ENCODE measurements at regions not wholly inside any gene's neighbourhood (a gene's known extent, or its start where the extent isn't known, plus 50 kb on each side); places are given as distances from the start of the nearest gene placed in this dataset.

- H3K4me1 Mint-ChIP-seq (ENCODE audit: low read depth in 2 of 2), result no peaks in the 10 kb centered on the region
- H3K27ac Mint-ChIP-seq, result no peak overlapping the region
- peaks cover 7% of the 10 kb centered on the region for H3K36me3 Mint-ChIP-seq
- no peak overlapping the region for H3K4me3 Mint-ChIP-seq
- H3K9me3 Mint-ChIP-seq, result peaks cover 5% of the 10 kb centered on the region
- ATAC-seq, result no peak
- H3K27me3 Mint-ChIP-seq, result no peaks in the 10 kb centered on the region
- DNase-seq (ENCODE audit: low spot score), result no peak
These were observed 948.4 kb downstream of the SORCS1 start for GRCh38 chr10:106216085-106216484.

GRCh38 chr10:106214243-106214642 lies 950.3 kb downstream of the SORCS1 start:
- H3K36me3 Mint-ChIP-seq, result peaks cover 4% of the 10 kb centered on the region
- ATAC-seq (no peak), DNase-seq (ENCODE audit: low spot score) (no peak)
- no peaks in the 10 kb centered on the region for H3K4me1 Mint-ChIP-seq (ENCODE audit: low read depth in 2 of 2)
- H3K4me3 Mint-ChIP-seq, result no peak overlapping the region
- H3K27me3 Mint-ChIP-seq, result no peaks in the 10 kb centered on the region
- H3K9me3 Mint-ChIP-seq, result peaks cover 14% of the 10 kb centered on the region
- H3K27ac Mint-ChIP-seq, result no peak overlapping the region

DNA sequence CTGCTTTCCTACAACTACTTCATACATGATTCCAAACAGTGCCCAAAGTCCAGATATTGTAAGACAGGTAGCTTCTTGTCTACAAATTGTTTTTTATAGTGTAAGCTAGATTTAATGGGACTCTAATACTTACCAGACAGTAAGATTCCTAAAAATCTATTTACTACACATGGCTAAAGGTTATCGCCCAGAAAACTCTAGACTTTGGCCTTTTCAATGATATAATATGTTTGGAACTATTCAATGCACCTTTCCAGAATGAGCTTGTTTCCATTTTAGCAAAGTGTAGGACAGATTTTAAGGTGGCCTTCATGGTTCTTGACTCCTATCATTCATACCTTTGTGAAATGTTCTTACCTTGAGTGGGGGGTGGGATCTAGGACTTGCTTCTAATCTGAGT lies 951.0 kb downstream of the SORCS1 start:
- H3K27me3 Mint-ChIP-seq, result no peaks in the 10 kb centered on the region
- no peak overlapping the region for H3K4me3 Mint-ChIP-seq
- peaks cover 14% of the 10 kb centered on the region for H3K9me3 Mint-ChIP-seq
- H3K36me3 Mint-ChIP-seq, result peaks cover 4% of the 10 kb centered on the region
- no peak overlapping the region for H3K27ac Mint-ChIP-seq
- DNase-seq (ENCODE audit: low spot score), result no peak
- no peak for ATAC-seq
- no peaks in the 10 kb centered on the region for H3K4me1 Mint-ChIP-seq (ENCODE audit: low read depth in 2 of 2)

GRCh38 chr10:106198275-106198674 lies 966.2 kb downstream of the SORCS1 start:
- H3K9me3 Mint-ChIP-seq, result peaks cover 12% of the 10 kb centered on the region
- H3K27ac Mint-ChIP-seq, result no peak overlapping the region
- DNase-seq (ENCODE audit: low spot score) (no peak), ATAC-seq (no peak)
- H3K4me1 Mint-ChIP-seq (ENCODE audit: low read depth in 2 of 2), result no peaks in the 10 kb centered on the region
- H3K4me3 Mint-ChIP-seq, result no peak overlapping the region
- H3K36me3 Mint-ChIP-seq, result no peaks in the 10 kb centered on the region
- no peaks in the 10 kb centered on the region for H3K27me3 Mint-ChIP-seq

GRCh38 chr10:106189292-106189691 lies 975.2 kb downstream of the SORCS1 start:
- H3K27ac Mint-ChIP-seq, result no peak overlapping the region
- H3K27me3 Mint-ChIP-seq, result no peaks in the 10 kb centered on the region
- H3K4me1 Mint-ChIP-seq (ENCODE audit: low read depth in 2 of 2), result no peaks in the 10 kb centered on the region
- no peak overlapping the region for H3K4me3 Mint-ChIP-seq
- H3K36me3 Mint-ChIP-seq, result no peaks in the 10 kb centered on the region
- peaks cover 14% of the 10 kb centered on the region for H3K9me3 Mint-ChIP-seq
- no peak for ATAC-seq
- DNase-seq (ENCODE audit: low spot score), result no peak

- no peak for ATAC-seq
- Mint-ChIP-seq H3K27me3 (no peaks in the 10 kb centered on the region), H3K9me3 (peaks cover 14% of the 10 kb centered on the region), H3K4me3 (no peak overlapping the region), H3K4me1 (ENCODE audit: low read depth in 2 of 2) (no peaks in the 10 kb centered on the region), H3K36me3 (no peaks in the 10 kb centered on the region), H3K27ac (no peak overlapping the region)
- DNase-seq (ENCODE audit: low spot score), result no peak
These were observed 978.6 kb downstream of the SORCS1 start for GRCh38 chr10:106185951-106186350.

- H3K9me3 Mint-ChIP-seq, result peaks cover 8% of the 10 kb centered on the region
- no peak for ATAC-seq
- H3K36me3 Mint-ChIP-seq, result no peaks in the 10 kb centered on the region
- no peak overlapping the region for H3K27ac Mint-ChIP-seq
- no peak overlapping the region for H3K4me3 Mint-ChIP-seq
- H3K4me1 Mint-ChIP-seq (ENCODE audit: low read depth in 2 of 2), result no peaks in the 10 kb centered on the region
- H3K27me3 Mint-ChIP-seq, result no peaks in the 10 kb centered on the region
- DNase-seq (ENCODE audit: low spot score), result no peak
These were observed 981.5 kb downstream of the SORCS1 start for GRCh38 chr10:106183041-106183440.

- DNase-seq (ENCODE audit: low spot score) (no peak), ATAC-seq (no peak)
- Mint-ChIP-seq H3K36me3 (no peaks in the 10 kb centered on the region), H3K4me3 (no peak overlapping the region), H3K27me3 (no peaks in the 10 kb centered on the region), H3K9me3 (peaks cover 8% of the 10 kb centered on the region), H3K4me1 (ENCODE audit: low read depth in 2 of 2) (no peaks in the 10 kb centered on the region), H3K27ac (no peak overlapping the region)
These were observed 982.0 kb downstream of the SORCS1 start for GRCh38 chr10:106182542-106182941.

DNA sequence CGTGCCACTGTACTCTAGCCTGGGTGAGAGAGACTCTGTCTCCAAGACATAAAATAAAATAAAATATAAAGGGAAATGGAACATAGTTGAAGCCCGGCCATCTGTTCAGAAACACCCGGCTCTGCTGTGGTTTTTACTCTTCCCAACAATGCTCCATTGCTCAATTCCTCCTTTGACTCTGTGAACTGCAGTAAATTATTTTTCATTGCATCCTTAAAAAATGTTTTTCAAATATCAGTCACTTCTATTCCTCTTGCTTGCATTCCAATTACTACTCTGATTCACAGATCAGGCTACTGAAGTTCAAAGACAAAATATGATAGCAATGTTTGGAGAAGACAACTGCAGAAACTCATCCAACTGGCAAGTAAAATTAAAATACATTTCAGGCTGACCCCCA lies 983.0 kb downstream of the SORCS1 start:
- H3K36me3 Mint-ChIP-seq, result no peaks in the 10 kb centered on the region
- H3K9me3 Mint-ChIP-seq, result peaks cover 8% of the 10 kb centered on the region
- H3K4me3 Mint-ChIP-seq, result no peak overlapping the region
- no peaks in the 10 kb centered on the region for H3K27me3 Mint-ChIP-seq
- H3K27ac Mint-ChIP-seq, result no peak overlapping the region
- ATAC-seq (no peak), DNase-seq (ENCODE audit: low spot score) (no peak)
- no peaks in the 10 kb centered on the region for H3K4me1 Mint-ChIP-seq (ENCODE audit: low read depth in 2 of 2)

GRCh38 chr10:106179430-106179829 lies 985.1 kb downstream of the SORCS1 start:
- ATAC-seq (no peak), DNase-seq (ENCODE audit: low spot score) (no peak)
- peaks cover 5% of the 10 kb centered on the region for H3K9me3 Mint-ChIP-seq
- H3K27ac Mint-ChIP-seq, result no peak overlapping the region
- H3K36me3 Mint-ChIP-seq, result no peaks in the 10 kb centered on the region
- no peaks in the 10 kb centered on the region for H3K27me3 Mint-ChIP-seq
- H3K4me1 Mint-ChIP-seq (ENCODE audit: low read depth in 2 of 2), result no peaks in the 10 kb centered on the region
- no peak overlapping the region for H3K4me3 Mint-ChIP-seq

DNA sequence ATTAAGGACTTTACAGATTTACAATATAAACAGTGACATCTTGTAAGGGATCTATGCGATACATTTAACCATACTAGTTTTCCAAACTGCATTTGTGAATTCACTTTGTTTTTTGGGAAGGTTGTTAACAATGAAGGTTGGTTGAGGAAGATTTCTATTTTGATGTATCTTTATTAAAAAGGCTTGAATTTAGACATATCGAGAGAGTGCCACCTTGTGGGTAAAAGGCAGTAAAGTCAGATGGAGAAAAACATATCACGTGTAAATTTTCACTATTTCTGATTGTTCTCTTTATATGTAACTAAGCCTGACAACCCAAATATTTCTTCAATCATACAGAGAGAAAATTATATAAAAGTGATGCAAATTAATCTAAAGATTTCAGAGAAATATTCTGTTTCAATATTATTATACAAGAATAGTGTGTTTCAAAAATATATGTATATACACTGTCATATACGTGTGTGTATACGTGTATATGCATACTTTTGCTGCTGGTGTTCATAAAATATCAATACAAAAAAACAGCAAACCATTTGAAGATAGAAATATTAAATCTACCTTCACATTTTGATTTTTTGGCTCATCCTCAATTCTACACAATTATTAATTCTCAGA lies 988.6 kb downstream of the SORCS1 start:
- H3K9me3 Mint-ChIP-seq, result no peaks in the 10 kb centered on the region
- DNase-seq (ENCODE audit: low spot score) (no peak), ATAC-seq (no peak)
- H3K4me3 Mint-ChIP-seq, result no peak overlapping the region
- H3K27me3 Mint-ChIP-seq, result no peaks in the 10 kb centered on the region
- no peaks in the 10 kb centered on the region for H3K4me1 Mint-ChIP-seq (ENCODE audit: low read depth in 2 of 2)
- no peaks in the 10 kb centered on the region for H3K36me3 Mint-ChIP-seq
- H3K27ac Mint-ChIP-seq, result no peak overlapping the region

DNA sequence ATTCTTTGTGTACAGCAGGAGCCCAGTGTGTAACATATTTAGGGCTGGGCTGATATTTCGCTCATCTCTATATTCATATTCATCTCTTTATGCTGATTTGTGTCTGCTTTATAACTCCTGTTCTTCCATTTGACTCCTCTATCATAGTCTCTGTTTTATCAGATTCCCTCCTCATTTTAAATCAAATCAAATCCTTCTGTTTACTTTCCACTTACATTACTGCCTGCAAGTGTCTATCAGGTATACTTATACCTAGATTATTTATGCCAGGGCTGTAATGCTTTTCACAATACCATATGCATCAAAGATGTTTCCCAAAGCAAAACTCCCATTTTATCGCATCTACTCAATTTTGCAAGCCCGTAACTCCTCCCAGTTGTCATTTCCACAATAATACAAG lies 990.7 kb downstream of the SORCS1 start:
- Mint-ChIP-seq H3K36me3 (no peaks in the 10 kb centered on the region), H3K27ac (no peak overlapping the region), H3K4me1 (ENCODE audit: low read depth in 2 of 2) (no peaks in the 10 kb centered on the region), H3K27me3 (no peaks in the 10 kb centered on the region), H3K9me3 (peaks cover 5% of the 10 kb centered on the region), H3K4me3 (no peak overlapping the region)
- no peak for ATAC-seq
- no peak for DNase-seq (ENCODE audit: low spot score)

- DNase-seq (ENCODE audit: low spot score) (no peak), ATAC-seq (no peak)
- Mint-ChIP-seq H3K27ac (no peak overlapping the region), H3K4me3 (no peak overlapping the region), H3K27me3 (no peaks in the 10 kb centered on the region), H3K36me3 (no peaks in the 10 kb centered on the region), H3K4me1 (ENCODE audit: low read depth in 2 of 2) (no peaks in the 10 kb centered on the region), H3K9me3 (peaks cover 9% of the 10 kb centered on the region)
These were observed 995.3 kb downstream of the SORCS1 start for GRCh38 chr10:106169241-106169640.

DNA sequence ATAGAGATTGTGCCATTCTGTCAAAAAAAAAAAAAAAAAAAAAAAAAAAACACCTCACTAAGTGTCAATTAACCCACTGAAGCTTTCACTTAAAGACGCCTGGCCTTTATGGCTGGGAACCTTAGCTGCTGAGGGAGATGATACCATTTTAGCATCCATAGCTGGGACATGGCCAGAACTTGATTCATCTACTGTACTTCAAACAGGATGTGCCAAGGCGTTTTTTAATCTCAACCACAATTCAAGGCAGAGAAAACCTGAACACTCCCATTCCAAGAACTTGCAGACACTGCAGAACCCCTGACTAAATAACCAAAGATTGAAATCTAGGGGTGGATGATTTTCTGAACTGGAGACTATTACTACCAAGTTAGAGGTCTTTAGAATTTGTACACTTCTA lies 996.6 kb downstream of the SORCS1 start:
- DNase-seq (ENCODE audit: low spot score), result no peak
- Mint-ChIP-seq H3K36me3 (no peaks in the 10 kb centered on the region), H3K27me3 (no peaks in the 10 kb centered on the region), H3K9me3 (peaks cover 9% of the 10 kb centered on the region), H3K4me3 (no peak overlapping the region), H3K4me1 (ENCODE audit: low read depth in 2 of 2) (no peaks in the 10 kb centered on the region), H3K27ac (no peak overlapping the region)
- no peak for ATAC-seq

DNA sequence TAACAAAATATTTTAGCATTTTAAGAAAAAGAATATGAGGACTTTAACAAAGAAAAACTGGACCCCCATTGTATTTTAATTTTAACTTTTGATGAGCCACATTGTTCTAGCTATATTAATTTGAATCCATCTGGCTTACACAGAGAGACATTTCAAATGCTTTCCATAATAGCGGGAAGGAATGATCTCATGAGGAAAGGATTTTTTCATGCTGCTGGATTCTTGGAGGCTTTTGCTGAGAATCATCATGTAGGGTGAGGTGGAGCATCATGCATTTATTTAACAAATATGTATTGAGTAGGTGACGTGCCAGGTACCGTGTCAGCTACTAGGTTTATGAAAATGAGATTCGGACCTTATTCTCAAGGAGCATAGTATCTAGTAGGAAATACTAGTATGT lies 1006.3 kb downstream of the SORCS1 start:
- Mint-ChIP-seq H3K9me3 (peaks cover 5% of the 10 kb centered on the region), H3K4me1 (ENCODE audit: low read depth in 2 of 2) (no peaks in the 10 kb centered on the region), H3K4me3 (no peak overlapping the region), H3K36me3 (peaks cover 4% of the 10 kb centered on the region), H3K27ac (no peak overlapping the region), H3K27me3 (no peaks in the 10 kb centered on the region)
- DNase-seq (ENCODE audit: low spot score) (no peak), ATAC-seq (no peak)

Measured in natural killer cell treated with Interleukin-12 subunit alpha and Interleukin-12 subunit beta and Interleukin-15 and Interleukin-18, amount 100 ng/mL, for 72 hours (primary cell).